DOHH2 (cell line): ENCODE measurements at regions not wholly inside any gene's neighbourhood (a gene's known extent, or its start where the extent isn't known, plus 50 kb on each side); places are given as distances from the start of the nearest gene placed in this dataset.

Experiments used
- H3F3A ChIP-seq: fragments of 200-600 bp; sonication (generic), shearing (Covaris generic); 2 replicates; pipeline ENCODE4 v1.6.0; 2016; ENCODE audit warnings: antibody characterized with exemption, mild to moderate bottlenecking; ENCODE audit not compliant: control insufficient read depth, insufficient read depth
- H3K27ac ChIP-seq: fragments of 200-600 bp; sonication (generic); 2 replicates; pipeline ENCODE4 v1.5.1; 2014; ENCODE audit warnings: low read depth, mild to moderate bottlenecking, low read length, moderate library complexity
- H3K27me3 ChIP-seq: fragments of 200-600 bp; sonication (generic); 2 replicates; pipeline ENCODE4 v1.6.1; 2014; ENCODE audit warnings: mild to moderate bottlenecking, low read length, mixed read lengths; ENCODE audit not compliant: control insufficient read depth
- H3K36me3 ChIP-seq: fragments of 200-600 bp; sonication (generic); 2 replicates; pipeline ENCODE4 v1.6.1; 2014; ENCODE audit warnings: mild to moderate bottlenecking, low read length, moderate library complexity, mixed read lengths; ENCODE audit not compliant: control insufficient read depth
- H3K4me1 ChIP-seq: fragments of 200-600 bp; sonication (generic); 2 replicates; pipeline ENCODE4 v1.6.1; 2014; ENCODE audit warnings: mild to moderate bottlenecking, low read length, mixed read lengths; ENCODE audit not compliant: control insufficient read depth
- H3K4me2 ChIP-seq: fragments of 200-600 bp; sonication (generic); 2 replicates; pipeline ENCODE4 v1.6.0; 2014; ENCODE audit warnings: mild to moderate bottlenecking, low read length, moderate library complexity
- H3K4me3 ChIP-seq: fragments of 200-600 bp; sonication (generic); 2 replicates; pipeline ENCODE4 v1.5.1; 2014; ENCODE audit warnings: mild to moderate bottlenecking, low read length, mixed read lengths
- H3K79me2 ChIP-seq: fragments of 200-600 bp; sonication (generic); 2 replicates; pipeline ENCODE4 v1.6.1; 2014; ENCODE audit warnings: mild to moderate bottlenecking, low read length, mixed read lengths; ENCODE audit not compliant: control insufficient read depth
- H3K9me2 ChIP-seq: fragments of 200-600 bp; sonication (generic); replicated peaks from 2 replicates; pipeline ENCODE4 v1.6.1; 2014; ENCODE audit warnings: mild to moderate bottlenecking, low read length, mixed read lengths; ENCODE audit not compliant: control insufficient read depth
- H3K9me3 ChIP-seq: fragments of 200-600 bp; sonication (generic); 2 replicates; pipeline ENCODE4 v1.6.1; 2014; ENCODE audit warnings: antibody characterized with exemption, low read length, mixed read lengths; ENCODE audit not compliant: control insufficient read depth, insufficient read depth
- H4K20me1 ChIP-seq: fragments of 200-600 bp; sonication (generic); 2 replicates; pipeline ENCODE4 v1.6.0; 2014; ENCODE audit warnings: low read depth, mild to moderate bottlenecking, antibody characterized with exemption, low read length, moderate library complexity; ENCODE audit not compliant: control insufficient read depth, insufficient read depth
- CTCF ChIP-seq: fragments of 200-600 bp; sonication (generic); IDR thresholded peaks from one replicate; pipeline ENCODE4 v1.5.1; 2014; ENCODE audit warnings: antibody characterized with exemption, mild to moderate bottlenecking, low read depth, low read length; ENCODE audit not compliant: poor library complexity, severe bottlenecking
- EZH2phosphoT487 ChIP-seq: fragments of 200-600 bp; sonication (generic); IDR thresholded peaks from 2 replicates; pipeline ENCODE4 v1.6.1; 2017; ENCODE audit warnings: borderline replicate concordance, mild to moderate bottlenecking, antibody characterized with exemption, low read length, moderate library complexity, mixed read lengths

GRCh38 chr6:44661221-44662008 lies 273.9 kb downstream of the CDC5L start:
- no peak overlapping the region for H3K4me3 ChIP-seq
- no peaks in the 10 kb centered on the region for H3K4me1 ChIP-seq
- no peaks in the 10 kb centered on the region for H3K9me2 ChIP-seq
- peaks cover 7% of the 10 kb centered on the region; the same call in 1 of the 2 replicates for H3K27me3 ChIP-seq
- TF ChIP-seq CTCF = no peak
- no peaks in the 10 kb centered on the region for H4K20me1 ChIP-seq
- H3K4me2 ChIP-seq = no peak overlapping the region
- no peak overlapping the region for H3K27ac ChIP-seq
- H3K79me2 ChIP-seq = no peaks in the 10 kb centered on the region
- no peaks in the 10 kb centered on the region for H3F3A ChIP-seq
- H3K36me3 ChIP-seq = no peaks in the 10 kb centered on the region
- H3K9me3 ChIP-seq = no peaks in the 10 kb centered on the region

- Histone ChIP-seq H4K20me1 (no peaks in the 10 kb centered on the region), H3K9me3 (no peaks in the 10 kb centered on the region), H3F3A (no peaks in the 10 kb centered on the region), H3K4me3 (no peak overlapping the region), H3K9me2 (no peaks in the 10 kb centered on the region), H3K27ac (no peak overlapping the region), H3K79me2 (no peaks in the 10 kb centered on the region), H3K36me3 (no peaks in the 10 kb centered on the region), H3K4me1 (no peaks in the 10 kb centered on the region), H3K27me3 (peaks cover 7% of the 10 kb centered on the region; the same call in 1 of the 2 replicates), H3K4me2 (no peak overlapping the region)
- TF ChIP-seq CTCF (no peak), EZH2phosphoT487 (no peak)
These were observed 275.1 kb downstream of the CDC5L start for GRCh38 chr6:44662461-44663121.

- no peaks in the 10 kb centered on the region for H3K36me3 ChIP-seq
- no peaks in the 10 kb centered on the region for H3K9me2 ChIP-seq
- H3K9me3 ChIP-seq = no peaks in the 10 kb centered on the region
- no peaks in the 10 kb centered on the region for H3F3A ChIP-seq
- H3K27ac ChIP-seq = no peak overlapping the region
- no peaks in the 10 kb centered on the region for H3K79me2 ChIP-seq
- no peak for TF ChIP-seq CTCF
- TF ChIP-seq EZH2phosphoT487 = no peak
- no peak overlapping the region for H3K4me2 ChIP-seq
- no peaks in the 10 kb centered on the region for H4K20me1 ChIP-seq
- no peak overlapping the region for H3K4me3 ChIP-seq
- H3K27me3 ChIP-seq = peaks cover 7% of the 10 kb centered on the region; the same call in 1 of the 2 replicates
- no peaks in the 10 kb centered on the region for H3K4me1 ChIP-seq
These were observed 276.5 kb downstream of the CDC5L start for GRCh38 chr6:44663860-44664634.
